Gastroesophageal sphincter (tissue), 4 donors: ENCODE measurements at regions not wholly inside any gene's neighbourhood (a gene's known extent, or its start where the extent isn't known, plus 50 kb on each side); places are given as distances from the start of the nearest gene placed in this dataset.

Experiments used
- ATAC-seq: fragments of 150-250 bp; one replicate; pipeline ENCODE4 v1.9.1; 2016; ENCODE audit warnings: mild to moderate bottlenecking, moderate library complexity
- H3K27ac ChIP-seq, 4 donors: fragments of 200-600 bp; sonication (generic) in 3 of 4; 1 replicate in 3 of 4; 2 replicates in 1 of 4; pipeline ENCODE4 v1.5.1; 2016 to 2019
- H3K27me3 ChIP-seq: fragments of 200-600 bp; sonication (generic); one replicate; pipeline ENCODE4 v1.5.1; 2019
- H3K36me3 ChIP-seq, 2 donors: fragments of 200-600 bp; sonication (generic); one replicate each; pipeline ENCODE4 v1.5.1; 2019; ENCODE audit warnings: control low read depth in 1 of 2
- H3K4me1 ChIP-seq, 3 donors: fragments of 200-600 bp; sonication (generic); 1 replicate in 2 of 3; 2 replicates in 1 of 3; pipeline ENCODE4 v1.5.1; 2016 to 2019; ENCODE audit warnings: control low read depth in 2 of 3
- H3K4me3 ChIP-seq, 2 donors: fragments of 200-600 bp; sonication (generic); one replicate each; pipeline ENCODE4 v1.5.1; 2019; ENCODE audit warnings: mild to moderate bottlenecking in 1 of 2, moderate library complexity in 1 of 2
- H3K9me3 ChIP-seq, 3 donors: fragments of 200-600 bp; sonication (generic); one replicate each; pipeline ENCODE4 v1.5.1; 2017 to 2019; ENCODE audit warnings: control low read depth in 2 of 3
- CTCF ChIP-seq, 4 experiments: fragments of 200-600 bp in 2 of 4; fragments of 450-650 bp in 2 of 4; sonication (generic) in 1 of 4; IDR thresholded peaks; one replicate each; pipeline ENCODE4 v1.5.1; 2017 to 2019; ENCODE audit warnings: antibody characterized with exemption in 4 of 4, mild to moderate bottlenecking in 2 of 4, moderate library complexity in 2 of 4
- EP300 ChIP-seq: sonication (generic); formaldehyde crosslinking; IDR thresholded peaks from one replicate; pipeline ENCODE4 v1.6.1; 2017; ENCODE audit warnings: antibody characterized with exemption, mild to moderate bottlenecking
- POLR2A ChIP-seq, 2 donors: fragments of 450-650 bp; IDR thresholded peaks; one replicate each; pipeline ENCODE4 v1.6.1; 2017; ENCODE audit warnings: antibody characterized with exemption in 2 of 2, mild to moderate bottlenecking in 2 of 2, moderate library complexity in 1 of 2
- POLR2AphosphoS5 ChIP-seq: sonication (generic); formaldehyde crosslinking; IDR thresholded peaks from one replicate; pipeline ENCODE4 v1.6.1; 2017; ENCODE audit warnings: antibody characterized with exemption
- WGBS, 2 donors: methylation state at CpG; one replicate each; pipeline ENCODE4 v1.1.5; 2018; ENCODE audit warnings: low coverage in 1 of 2; 5-methylcytosine and 5-hydroxymethylcytosine counted together

GRCh38 chr4:181432335-181432734 lies 810.9 kb upstream of the TENM3 start:
- Histone ChIP-seq H3K27me3 (no peaks in the 10 kb centered on the region), H3K27ac (no peak overlapping the region), H3K4me3 (no peak overlapping the region), H3K4me1 (no peaks in the 10 kb centered on the region), H3K36me3 (no peaks in the 10 kb centered on the region), H3K9me3 (no peaks in the 10 kb centered on the region)
- no peak for ATAC-seq
- no peak for TF ChIP-seq CTCF (IDR thresholded peaks at IDR 0.05)
- TF ChIP-seq POLR2A (IDR thresholded peaks at IDR 0.05) = no peak
- no peak for TF ChIP-seq EP300
- no peak for TF ChIP-seq POLR2AphosphoS5
- no CpG with 5 or more reads among the region's 6 CpGs for WGBS, 2 donors

- 71 to 88% methylated on average over 2 to 5 of the region's 7 CpGs for WGBS, 2 donors
- ATAC-seq = no peak
- Histone ChIP-seq H3K4me1 (no peaks in the 10 kb centered on the region), H3K27ac (no peak overlapping the region), H3K9me3 (no peaks in the 10 kb centered on the region), H3K36me3 (no peaks in the 10 kb centered on the region), H3K4me3 (no peak overlapping the region), H3K27me3 (no peaks in the 10 kb centered on the region)
- TF ChIP-seq EP300 = no peak
Observed at GRCh38 chr4:181437895-181438294, 805.3 kb upstream of the TENM3 start.

GRCh38 chr4:181438641-181439040 lies 804.6 kb upstream of the TENM3 start:
- Histone ChIP-seq H3K36me3 (no peaks in the 10 kb centered on the region), H3K27me3 (no peaks in the 10 kb centered on the region), H3K9me3 (no peaks in the 10 kb centered on the region), H3K4me1 (no peaks in the 10 kb centered on the region), H3K27ac (no peak overlapping the region), H3K4me3 (no peak overlapping the region)
- no peak for ATAC-seq
- WGBS, 2 donors = 47 to 51% methylated on average over 4 to 5 of the region's 5 CpGs
- TF ChIP-seq POLR2AphosphoS5 = no peak
- TF ChIP-seq POLR2A (IDR thresholded peaks at IDR 0.05) = no peak
- no peak for TF ChIP-seq EP300
- no peak for TF ChIP-seq CTCF (IDR thresholded peaks at IDR 0.05)

- no peaks in the 10 kb centered on the region for H3K9me3 ChIP-seq
- H3K36me3 ChIP-seq = no peaks in the 10 kb centered on the region
- WGBS, 2 donors = 22 to 33% methylated on average over 6 of the region's 6 CpGs
- ATAC-seq = no peak
- H3K4me1 ChIP-seq = no peaks in the 10 kb centered on the region
- H3K4me3 ChIP-seq = no peak overlapping the region
- TF ChIP-seq POLR2AphosphoS5 (no peak), POLR2A (IDR thresholded peaks at IDR 0.05) (no peak), CTCF (IDR thresholded peaks at IDR 0.05) (no peak), EP300 (no peak)
- H3K27ac ChIP-seq = no peak overlapping the region
- H3K27me3 ChIP-seq = no peaks in the 10 kb centered on the region
Observed at GRCh38 chr4:181443021-181443420, 800.2 kb upstream of the TENM3 start.

- H3K4me3 ChIP-seq = no peak overlapping the region
- H3K9me3 ChIP-seq = no peaks in the 10 kb centered on the region
- no peak overlapping the region for H3K27ac ChIP-seq
- no peaks in the 10 kb centered on the region for H3K36me3 ChIP-seq
- no peaks in the 10 kb centered on the region for H3K4me1 ChIP-seq
- no peaks in the 10 kb centered on the region for H3K27me3 ChIP-seq
- ATAC-seq = no peak
- TF ChIP-seq CTCF (IDR thresholded peaks at IDR 0.05) (no peak), EP300 (no peak), POLR2AphosphoS5 (no peak), POLR2A (IDR thresholded peaks at IDR 0.05) (no peak)
- WGBS, 2 donors = 79 to 80% methylated on average over 5 to 6 of the region's 7 CpGs
Observed at GRCh38 chr4:181465826-181466225, 777.4 kb upstream of the TENM3 start.
